ENCODE measurements at regions not wholly inside any gene's neighbourhood (a gene's known extent, or its start where the extent isn't known, plus 50 kb on each side); places are given as distances from the start of the nearest gene placed in this dataset.

DNA sequence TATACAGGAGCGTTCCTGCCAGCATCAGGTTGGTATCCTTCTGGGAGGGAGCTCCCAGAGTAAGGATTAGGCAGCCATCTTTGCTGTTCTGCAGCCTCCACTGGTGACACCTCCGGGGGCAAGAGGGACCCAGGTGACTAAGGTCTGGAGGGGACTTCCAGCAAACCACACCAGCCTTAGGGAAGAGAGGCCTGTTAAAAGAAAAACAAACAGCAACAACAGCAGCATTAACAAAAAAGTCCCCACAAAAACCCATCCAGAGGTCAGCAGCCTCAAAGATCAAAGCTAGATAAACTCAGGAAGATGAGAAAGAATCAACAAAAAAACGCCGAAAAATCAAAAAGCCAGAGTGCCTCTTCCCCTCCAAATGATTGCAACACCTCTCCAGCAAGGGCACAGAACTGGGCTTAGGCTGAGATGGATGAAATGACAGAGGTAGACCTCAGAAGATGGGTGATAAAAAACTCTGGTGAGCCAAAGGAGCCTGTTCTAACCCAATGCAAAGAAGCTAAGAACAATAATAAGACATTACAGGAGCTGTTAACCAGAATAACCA is 388.2 kb downstream of the SPATA31D1 start:
- Mint-ChIP-seq H3K4me3 (no peak overlapping the region), H3K4me1 (ENCODE audit: low read depth) (no peaks in the 10 kb centered on the region), H3K9me3 (no peaks in the 10 kb centered on the region), H3K27ac (no peak overlapping the region), H3K36me3 (ENCODE audit: low read depth) (no peaks in the 10 kb centered on the region), H3K27me3 (ENCODE audit: insufficient read depth) (0 out of 2 replicates have a peak, but pooled peaks cover 1% of the 10 kb centered on the region)
- TF ChIP-seq, protein P1, sequence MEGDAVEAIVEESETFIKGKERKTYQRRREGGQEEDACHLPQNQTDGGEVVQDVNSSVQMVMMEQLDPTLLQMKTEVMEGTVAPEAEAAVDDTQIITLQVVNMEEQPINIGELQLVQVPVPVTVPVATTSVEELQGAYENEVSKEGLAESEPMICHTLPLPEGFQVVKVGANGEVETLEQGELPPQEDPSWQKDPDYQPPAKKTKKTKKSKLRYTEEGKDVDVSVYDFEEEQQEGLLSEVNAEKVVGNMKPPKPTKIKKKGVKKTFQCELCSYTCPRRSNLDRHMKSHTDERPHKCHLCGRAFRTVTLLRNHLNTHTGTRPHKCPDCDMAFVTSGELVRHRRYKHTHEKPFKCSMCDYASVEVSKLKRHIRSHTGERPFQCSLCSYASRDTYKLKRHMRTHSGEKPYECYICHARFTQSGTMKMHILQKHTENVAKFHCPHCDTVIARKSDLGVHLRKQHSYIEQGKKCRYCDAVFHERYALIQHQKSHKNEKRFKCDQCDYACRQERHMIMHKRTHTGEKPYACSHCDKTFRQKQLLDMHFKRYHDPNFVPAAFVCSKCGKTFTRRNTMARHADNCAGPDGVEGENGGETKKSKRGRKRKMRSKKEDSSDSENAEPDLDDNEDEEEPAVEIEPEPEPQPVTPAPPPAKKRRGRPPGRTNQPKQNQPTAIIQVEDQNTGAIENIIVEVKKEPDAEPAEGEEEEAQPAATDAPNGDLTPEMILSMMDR (IDR thresholded peaks at IDR 0.05), result no peak
- no peak for DNase-seq

DNA sequence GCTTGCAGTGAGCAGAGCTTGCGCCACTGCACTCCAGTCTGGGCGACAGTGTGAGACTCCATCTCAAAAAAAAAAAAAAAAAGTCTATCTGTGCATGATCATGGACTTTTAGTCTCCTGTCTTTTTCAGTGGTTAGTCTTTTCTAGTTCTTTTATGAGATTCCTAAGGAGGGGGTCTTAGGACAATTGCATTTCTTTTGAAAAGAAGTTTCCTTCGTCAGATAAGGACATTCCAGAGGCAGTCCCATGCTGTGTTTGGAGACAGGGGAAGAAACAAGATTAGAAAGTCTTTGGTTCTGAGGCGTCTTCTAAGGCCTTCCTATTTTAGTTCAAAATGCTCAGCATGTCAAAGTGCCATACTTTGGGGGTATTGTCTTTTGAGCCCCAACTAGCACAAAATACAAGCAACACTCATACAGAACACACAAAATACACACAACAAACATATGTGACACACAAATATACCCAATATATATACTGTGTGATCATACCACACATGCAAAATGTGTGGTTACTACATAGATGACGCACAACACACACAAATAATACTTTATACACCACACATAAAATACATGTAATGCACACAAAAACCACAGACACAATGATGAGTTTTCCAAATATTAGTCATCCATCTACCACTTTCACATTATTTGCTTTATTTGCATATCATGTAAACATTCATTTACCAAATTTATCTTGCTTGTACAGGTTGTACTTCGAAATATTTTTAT is 394.5 kb downstream of the SPATA31D1 start:
- peaks cover 4% of the 10 kb centered on the region; the same call in 1 of the 2 replicates for H3K27me3 Mint-ChIP-seq (ENCODE audit: insufficient read depth)
- no peaks in the 10 kb centered on the region for H3K9me3 Mint-ChIP-seq
- H3K4me3 Mint-ChIP-seq, result no peak overlapping the region
- no peaks in the 10 kb centered on the region for H3K4me1 Mint-ChIP-seq (ENCODE audit: low read depth)
- no peaks in the 10 kb centered on the region for H3K36me3 Mint-ChIP-seq (ENCODE audit: low read depth)
- TF ChIP-seq, protein P1 (IDR thresholded peaks at IDR 0.05), result no peak
- DNase-seq, result no peak
- no peak overlapping the region for H3K27ac Mint-ChIP-seq

DNA sequence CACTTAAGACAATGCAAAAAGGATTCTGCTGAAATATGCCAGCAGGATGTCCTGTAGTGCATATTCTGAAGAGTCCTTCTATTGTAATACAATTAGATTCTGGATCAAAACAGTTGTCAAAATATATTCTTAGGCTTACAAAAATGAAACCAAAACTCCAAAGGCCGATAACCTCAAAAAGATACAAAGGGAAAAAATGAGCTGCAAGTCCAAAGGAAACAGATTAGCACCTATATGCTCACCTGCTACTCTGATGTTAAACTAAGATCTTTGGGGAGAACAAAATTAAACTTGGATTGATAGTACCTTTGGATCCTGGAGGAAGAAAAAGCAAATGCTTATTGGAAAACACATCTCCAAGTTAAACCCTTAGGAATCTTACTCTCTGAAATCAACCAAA is 397.1 kb downstream of the SPATA31D1 start:
- TF ChIP-seq, protein P1 (IDR thresholded peaks at IDR 0.05), result no peak
- Mint-ChIP-seq H3K9me3 (peaks cover 7% of the 10 kb centered on the region; the same call in 1 of the 2 replicates), H3K27me3 (ENCODE audit: insufficient read depth) (peaks cover 8% of the 10 kb centered on the region; the same call in 1 of the 2 replicates), H3K4me3 (no peak overlapping the region; the same call in 1 of the 2 replicates), H3K4me1 (ENCODE audit: low read depth) (no peaks in the 10 kb centered on the region), H3K27ac (no peak overlapping the region), H3K36me3 (ENCODE audit: low read depth) (peaks cover 5% of the 10 kb centered on the region; the same call in 1 of the 2 replicates)
- no peak for DNase-seq

DNA sequence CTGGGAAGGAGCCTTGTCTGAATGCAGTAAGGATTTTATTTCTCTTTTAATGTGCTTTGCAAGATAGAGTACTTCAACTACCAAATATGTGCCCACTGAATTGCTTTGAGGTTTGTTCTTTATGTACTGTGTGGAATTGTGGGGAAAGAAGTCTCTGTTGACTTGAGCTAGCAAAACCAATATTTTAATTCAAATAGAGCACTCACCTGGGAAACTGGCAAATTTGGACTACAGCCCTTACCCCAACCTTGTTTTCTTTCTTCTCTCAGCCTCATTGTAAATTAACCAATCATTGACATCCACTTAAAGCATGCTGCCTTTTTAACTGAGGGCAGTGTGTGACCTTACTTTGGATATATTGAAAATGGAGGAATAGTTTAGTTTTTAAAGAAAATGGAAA is 409.0 kb downstream of the SPATA31D1 start:
- Mint-ChIP-seq H3K27ac (no peak overlapping the region), H3K36me3 (ENCODE audit: low read depth) (no peaks in the 10 kb centered on the region), H3K9me3 (no peaks in the 10 kb centered on the region), H3K27me3 (ENCODE audit: insufficient read depth) (no peaks in the 10 kb centered on the region), H3K4me1 (ENCODE audit: low read depth) (no peaks in the 10 kb centered on the region), H3K4me3 (no peak overlapping the region)
- no peak for DNase-seq
- TF ChIP-seq, protein P1 (IDR thresholded peaks at IDR 0.05), result no peak

DNA sequence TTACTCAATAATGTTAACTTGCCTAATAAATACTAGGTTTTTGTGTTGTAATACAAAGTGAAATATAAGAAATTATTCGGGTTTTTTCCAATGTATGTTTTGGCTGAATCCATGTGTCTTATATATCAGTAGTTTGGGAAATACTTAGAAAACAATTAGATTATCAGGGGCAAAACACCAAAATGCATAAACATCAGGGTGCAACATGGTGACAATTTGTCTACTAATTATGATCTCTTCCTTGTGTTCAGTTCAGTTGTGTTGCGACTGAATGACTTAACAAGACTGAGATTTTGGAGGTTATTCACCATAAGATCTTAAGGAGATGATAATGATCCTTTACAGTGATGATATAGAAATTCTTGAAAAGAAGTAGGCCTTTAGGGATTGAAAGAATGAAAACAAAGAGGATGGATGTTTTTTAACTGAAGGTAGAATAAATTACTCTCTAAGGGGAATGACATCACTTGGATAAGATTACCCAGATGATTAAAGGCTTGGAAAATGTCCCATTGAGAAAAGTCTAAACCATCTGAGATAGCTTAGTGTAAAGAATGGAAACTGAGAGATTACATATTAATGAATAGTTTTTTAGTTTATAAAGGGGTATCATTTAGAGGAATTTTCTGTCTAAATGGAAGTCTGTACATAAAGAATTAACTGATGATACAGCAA is 415.8 kb downstream of the SPATA31D1 start:
- TF ChIP-seq, protein P1 (IDR thresholded peaks at IDR 0.05), result no peak
- Mint-ChIP-seq H3K4me3 (no peak overlapping the region), H3K27me3 (ENCODE audit: insufficient read depth) (no peaks in the 10 kb centered on the region), H3K36me3 (ENCODE audit: low read depth) (no peaks in the 10 kb centered on the region), H3K27ac (no peak overlapping the region), H3K4me1 (ENCODE audit: low read depth) (peaks cover 17% of the 10 kb centered on the region), H3K9me3 (no peaks in the 10 kb centered on the region)
- DNase-seq, result no peak
